ENCODE measurements at regions not wholly inside any gene's neighbourhood (a gene's known extent, or its start where the extent isn't known, plus 50 kb on each side); places are given as distances from the start of the nearest gene placed in this dataset.

DNA sequence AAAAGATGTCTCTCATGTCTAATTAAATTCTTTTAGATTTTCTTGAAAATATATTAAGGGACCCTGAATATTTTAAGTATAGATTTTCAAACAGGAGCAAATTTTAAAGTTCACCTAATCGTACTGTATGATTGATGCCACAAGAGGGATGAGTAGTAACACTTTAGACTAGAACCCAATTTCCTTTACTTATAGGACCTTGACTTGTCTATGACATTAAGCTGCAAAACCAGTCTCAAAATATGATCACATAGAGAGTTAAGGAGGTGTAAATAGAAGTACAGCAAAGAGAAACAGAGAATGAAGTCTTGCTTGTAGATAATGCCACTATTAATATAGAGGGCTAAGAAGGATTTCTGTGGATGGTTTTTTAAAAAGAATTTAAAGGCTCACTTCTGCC is 312.9 kb upstream of the PRR16 start:
- DNase-seq (ENCODE audit: low read depth): no peak
- no peak overlapping the region for H3K4me3 ChIP-seq (ENCODE audit: low read depth, low read length)
- TF ChIP-seq CTCF (conservative IDR thresholded peaks at IDR 0.05; ENCODE audit: low read depth, low read length): no peak

DNA sequence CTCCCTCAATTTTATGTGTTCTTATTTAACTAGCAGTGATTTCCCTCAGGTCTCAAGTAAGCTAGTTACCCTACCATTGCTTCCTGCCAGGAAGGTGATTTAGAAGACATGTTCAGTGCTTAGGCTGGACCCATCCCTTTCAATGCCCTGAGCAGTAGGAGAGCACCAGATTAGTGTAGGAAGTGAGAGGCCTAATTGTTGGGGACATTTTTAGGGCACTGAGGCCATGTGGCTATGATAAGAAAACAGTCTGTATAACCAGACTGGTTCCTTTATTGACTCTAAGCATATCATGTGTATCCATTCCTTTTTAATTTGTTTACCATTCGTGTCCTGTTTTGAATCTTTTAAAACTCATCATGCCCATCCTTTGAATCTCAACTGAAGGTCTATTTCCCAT is 312.3 kb upstream of the PRR16 start:
- no peak overlapping the region for H3K4me3 ChIP-seq (ENCODE audit: low read depth, low read length)
- no peak for TF ChIP-seq CTCF (conservative IDR thresholded peaks at IDR 0.05; ENCODE audit: low read depth, low read length)
- DNase-seq (ENCODE audit: low read depth): no peak

- peak; percentile 89 for DNase-seq (ENCODE audit: low read depth)
- H3K4me3 ChIP-seq (ENCODE audit: low read depth, low read length): no peak overlapping the region
- TF ChIP-seq CTCF (conservative IDR thresholded peaks at IDR 0.05; ENCODE audit: low read depth, low read length): no peak
These were observed 311.6 kb upstream of the PRR16 start for GRCh38 chr5:120152472-120152871.

DNA sequence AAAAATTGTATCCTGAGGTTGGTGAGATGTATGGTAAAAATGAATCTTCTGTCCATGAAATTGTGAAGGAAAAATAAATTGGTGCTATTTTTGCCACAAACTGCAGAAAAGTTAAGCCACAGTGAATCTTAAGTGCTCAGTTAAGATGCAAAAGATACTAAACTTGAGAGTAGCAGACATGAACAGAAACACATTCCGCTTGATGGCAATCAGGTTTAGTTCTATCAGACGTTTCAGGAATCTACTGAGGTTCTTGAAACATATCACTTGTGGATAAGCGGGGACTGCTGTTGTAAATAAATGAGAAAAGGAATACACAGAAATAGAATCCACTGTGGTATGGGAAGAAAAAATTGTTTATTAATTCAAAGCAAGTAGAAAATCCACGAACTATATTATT is 311.2 kb upstream of the PRR16 start:
- no peak for TF ChIP-seq CTCF (conservative IDR thresholded peaks at IDR 0.05; ENCODE audit: low read depth, low read length)
- no peak overlapping the region for H3K4me3 ChIP-seq (ENCODE audit: low read depth, low read length)
- DNase-seq (ENCODE audit: low read depth): no peak

- no peak overlapping the region for H3K4me3 ChIP-seq (ENCODE audit: low read depth, low read length)
- DNase-seq (ENCODE audit: low read depth): no peak
- TF ChIP-seq CTCF (conservative IDR thresholded peaks at IDR 0.05; ENCODE audit: low read depth, low read length): no peak
These were observed 310.5 kb upstream of the PRR16 start for GRCh38 chr5:120153551-120153950.

- TF ChIP-seq CTCF (conservative IDR thresholded peaks at IDR 0.05; ENCODE audit: low read depth, low read length): no peak
- peak; percentile 46 for DNase-seq (ENCODE audit: low read depth)
- no peak overlapping the region for H3K4me3 ChIP-seq (ENCODE audit: low read depth, low read length)
These were observed 308.2 kb upstream of the PRR16 start for GRCh38 chr5:120155873-120156272.

- TF ChIP-seq CTCF (conservative IDR thresholded peaks at IDR 0.05; ENCODE audit: low read depth, low read length): no peak
- no peak overlapping the region for H3K4me3 ChIP-seq (ENCODE audit: low read depth, low read length)
- no peak for DNase-seq (ENCODE audit: low read depth)
These were observed 305.9 kb upstream of the PRR16 start for GRCh38 chr5:120158211-120158610.
